SU-DHL-6 (cell line): ENCODE measurements at regions not wholly inside any gene's neighbourhood (a gene's known extent, or its start where the extent isn't known, plus 50 kb on each side); places are given as distances from the start of the nearest gene placed in this dataset.

Source experiments
- H2AFZ ChIP-seq: fragments of 200-600 bp; sonication (generic); 2 replicates; pipeline ENCODE4 v1.6.1; 2014; ENCODE audit warnings: low read depth, mild to moderate bottlenecking, moderate library complexity, mixed read lengths, antibody characterized with exemption, low read length; ENCODE audit not compliant: severe bottlenecking
- H3F3A ChIP-seq: fragments of 200-600 bp; shearing (Covaris generic); 2 replicates; pipeline ENCODE4 v1.6.0; 2016; ENCODE audit warnings: antibody characterized with exemption, mild to moderate bottlenecking; ENCODE audit not compliant: insufficient read depth
- H3K27ac ChIP-seq: fragments of 200-600 bp; sonication (generic); 2 replicates; pipeline ENCODE4 v1.5.1; 2016; ENCODE audit warnings: low read depth, mild to moderate bottlenecking, low read length, moderate library complexity, mixed read lengths
- H3K27me3 ChIP-seq: fragments of 200-600 bp; sonication (generic), shearing (Covaris generic); 2 replicates; pipeline ENCODE4 v1.6.0; 2014; ENCODE audit warnings: mild to moderate bottlenecking, low read length
- H3K36me3 ChIP-seq: fragments of 200-600 bp; sonication (generic); 2 replicates; pipeline ENCODE4 v1.6.1; 2014; ENCODE audit warnings: mild to moderate bottlenecking, low read length, mixed read lengths
- H3K4me2 ChIP-seq: fragments of 300-600, 200-600 bp; shearing (Covaris generic), sonication (generic); 2 replicates; pipeline ENCODE4 v1.6.0; 2014; ENCODE audit warnings: low read length, low read depth, mild to moderate bottlenecking; ENCODE audit not compliant: poor library complexity, severe bottlenecking
- H3K4me3 ChIP-seq: fragments of 200-600 bp; sonication (generic); 2 replicates; pipeline ENCODE4 v1.5.1; 2014; ENCODE audit warnings: antibody characterized with exemption, low read length, mild to moderate bottlenecking, mixed read lengths; ENCODE audit not compliant: insufficient read depth, poor library complexity, severe bottlenecking
- H3K79me2 ChIP-seq: fragments of 200-600 bp; sonication (generic); 2 replicates; pipeline ENCODE4 v1.6.1; 2014; ENCODE audit warnings: mild to moderate bottlenecking, low read length, moderate library complexity; ENCODE audit not compliant: insufficient read depth
- H3K9ac ChIP-seq: fragments of 200-600 bp; sonication (generic); 2 replicates; pipeline ENCODE4 v1.7.0; 2014; ENCODE audit warnings: mild to moderate bottlenecking, low read length
- H3K9me2 ChIP-seq: fragments of 200-600 bp; sonication (generic); replicated peaks from 2 replicates; pipeline ENCODE4 v1.6.1; 2014; ENCODE audit warnings: low read length; ENCODE audit not compliant: insufficient read depth
- H3K9me3 ChIP-seq: fragments of 200-600 bp; sonication (generic); 2 replicates; pipeline ENCODE4 v1.6.1; 2014; ENCODE audit warnings: low read length, mixed read lengths; ENCODE audit not compliant: insufficient read depth
- H4K20me1 ChIP-seq: fragments of 200-600 bp; sonication (generic); 2 replicates; pipeline ENCODE4 v1.6.1; 2014; ENCODE audit warnings: low read depth, mild to moderate bottlenecking, antibody characterized with exemption, low read length, moderate library complexity, mixed read lengths
- EZH2phosphoT487 ChIP-seq: fragments of 200-600 bp; sonication (generic), shearing (Covaris generic); conservative IDR thresholded peaks from 2 replicates; pipeline ENCODE4 v1.6.1; 2018; ENCODE audit warnings: mild to moderate bottlenecking, antibody characterized with exemption, low read length, moderate library complexity, mixed read lengths
- TF ChIP-seq, protein P1 (sequence below): fragments of 200-600 bp; sonication (generic); IDR thresholded peaks from one replicate; pipeline ENCODE4 v1.5.1; 2017; ENCODE audit warnings: antibody characterized with exemption, mild to moderate bottlenecking, low read length, moderate library complexity; ENCODE audit not compliant: insufficient read depth, poor library complexity, severe bottlenecking

DNA sequence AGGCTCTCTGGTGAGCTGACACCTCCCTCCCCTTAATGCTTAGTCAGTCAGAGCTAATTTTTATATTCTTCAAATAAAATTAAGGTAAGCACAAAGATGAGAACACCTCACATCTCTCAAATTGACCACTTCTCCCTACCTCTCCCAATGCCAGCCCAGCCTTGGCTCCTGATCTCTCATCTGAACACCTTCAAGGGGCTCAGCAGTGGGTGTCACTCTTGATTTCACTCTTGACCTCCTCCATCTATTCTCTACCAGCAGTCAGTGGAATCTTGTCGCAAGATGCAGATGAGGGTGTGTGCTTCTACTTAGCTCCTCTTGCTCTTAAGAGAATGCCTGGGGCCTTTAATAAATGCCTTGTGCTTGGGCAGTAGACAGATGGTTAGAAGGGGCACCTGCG, 309.0 kb upstream of the IRX3 start:
- no peaks in the 10 kb centered on the region for H3F3A ChIP-seq
- no peak overlapping the region for H3K27ac ChIP-seq
- no peaks in the 10 kb centered on the region for H4K20me1 ChIP-seq
- no peaks in the 10 kb centered on the region for H3K27me3 ChIP-seq
- no peaks in the 10 kb centered on the region for H3K36me3 ChIP-seq
- no peak overlapping the region for H3K9ac ChIP-seq
- H3K4me3 ChIP-seq, result no peak overlapping the region
- no peak overlapping the region for H2AFZ ChIP-seq
- H3K4me2 ChIP-seq, result no peak overlapping the region
- no peaks in the 10 kb centered on the region for H3K9me2 ChIP-seq
- TF ChIP-seq, protein P1, sequence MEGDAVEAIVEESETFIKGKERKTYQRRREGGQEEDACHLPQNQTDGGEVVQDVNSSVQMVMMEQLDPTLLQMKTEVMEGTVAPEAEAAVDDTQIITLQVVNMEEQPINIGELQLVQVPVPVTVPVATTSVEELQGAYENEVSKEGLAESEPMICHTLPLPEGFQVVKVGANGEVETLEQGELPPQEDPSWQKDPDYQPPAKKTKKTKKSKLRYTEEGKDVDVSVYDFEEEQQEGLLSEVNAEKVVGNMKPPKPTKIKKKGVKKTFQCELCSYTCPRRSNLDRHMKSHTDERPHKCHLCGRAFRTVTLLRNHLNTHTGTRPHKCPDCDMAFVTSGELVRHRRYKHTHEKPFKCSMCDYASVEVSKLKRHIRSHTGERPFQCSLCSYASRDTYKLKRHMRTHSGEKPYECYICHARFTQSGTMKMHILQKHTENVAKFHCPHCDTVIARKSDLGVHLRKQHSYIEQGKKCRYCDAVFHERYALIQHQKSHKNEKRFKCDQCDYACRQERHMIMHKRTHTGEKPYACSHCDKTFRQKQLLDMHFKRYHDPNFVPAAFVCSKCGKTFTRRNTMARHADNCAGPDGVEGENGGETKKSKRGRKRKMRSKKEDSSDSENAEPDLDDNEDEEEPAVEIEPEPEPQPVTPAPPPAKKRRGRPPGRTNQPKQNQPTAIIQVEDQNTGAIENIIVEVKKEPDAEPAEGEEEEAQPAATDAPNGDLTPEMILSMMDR, result no peak
- TF ChIP-seq EZH2phosphoT487, result no peak
- no peaks in the 10 kb centered on the region for H3K9me3 ChIP-seq
- H3K79me2 ChIP-seq, result no peaks in the 10 kb centered on the region

DNA sequence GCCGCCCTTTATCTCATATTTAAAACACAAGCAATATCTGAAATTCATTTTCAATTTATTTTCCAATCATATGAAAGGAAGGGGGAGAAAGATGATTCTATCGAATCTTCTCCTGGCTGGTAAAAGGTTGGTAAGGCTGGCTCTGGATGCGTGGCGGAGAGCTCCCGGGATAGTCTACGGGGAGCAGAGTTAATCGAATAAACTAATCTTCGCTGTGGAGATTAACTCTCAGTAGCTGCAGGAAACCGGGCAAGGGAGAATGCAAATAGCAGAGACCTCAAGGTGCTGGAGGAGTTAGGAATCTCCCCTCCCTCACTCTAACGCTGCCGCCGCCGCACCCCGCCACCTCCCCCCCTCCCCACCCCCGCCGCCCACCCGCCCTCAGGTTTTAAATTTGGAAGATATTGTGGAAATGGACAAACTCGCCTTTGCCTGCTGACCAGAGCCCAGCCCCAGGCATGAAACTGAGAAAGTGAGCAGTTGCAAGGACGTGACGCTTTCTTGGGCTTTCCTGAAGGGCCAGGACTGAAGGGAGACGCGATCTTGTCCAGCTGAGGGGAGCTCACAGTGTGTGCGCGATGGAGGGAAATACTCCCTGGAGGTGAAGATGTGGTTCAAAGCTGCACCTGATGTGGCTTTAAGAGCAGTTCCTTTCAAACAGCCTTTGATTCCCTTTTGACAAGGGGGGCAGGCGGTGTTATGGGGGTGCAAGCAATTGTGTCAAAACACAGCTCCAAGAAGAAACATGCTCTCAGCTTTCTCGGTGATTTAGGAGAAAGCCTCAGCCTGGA, 308.2 kb upstream of the IRX3 start:
- TF ChIP-seq EZH2phosphoT487, result no peak
- TF ChIP-seq, protein P1, result no peak
- H3K79me2 ChIP-seq, result no peaks in the 10 kb centered on the region
- H4K20me1 ChIP-seq, result no peaks in the 10 kb centered on the region
- H3K9me2 ChIP-seq, result no peaks in the 10 kb centered on the region
- H3K27me3 ChIP-seq, result no peaks in the 10 kb centered on the region
- no peak overlapping the region for H3K9ac ChIP-seq
- H2AFZ ChIP-seq, result no peak overlapping the region
- no peak overlapping the region for H3K27ac ChIP-seq
- H3F3A ChIP-seq, result no peaks in the 10 kb centered on the region
- H3K36me3 ChIP-seq, result no peaks in the 10 kb centered on the region
- no peaks in the 10 kb centered on the region for H3K9me3 ChIP-seq
- H3K4me3 ChIP-seq, result no peak overlapping the region
- H3K4me2 ChIP-seq, result no peak overlapping the region

- H3K4me2 ChIP-seq, result no peak overlapping the region
Measured at GRCh38 chr16:54591816-54592246, 305.2 kb upstream of the IRX3 start.

More at GRCh38 chr16:54591816-54592246, 305.2 kb upstream of the IRX3 start:
- H3K36me3 ChIP-seq, result no peaks in the 10 kb centered on the region
- H3K4me3 ChIP-seq, result no peak overlapping the region
- no peaks in the 10 kb centered on the region for H4K20me1 ChIP-seq
- TF ChIP-seq, protein P1, result no peak
- TF ChIP-seq EZH2phosphoT487, result no peak
- no peaks in the 10 kb centered on the region for H3K9me2 ChIP-seq
- H3K79me2 ChIP-seq, result no peaks in the 10 kb centered on the region
- no peaks in the 10 kb centered on the region for H3F3A ChIP-seq
- no peak overlapping the region for H2AFZ ChIP-seq
- no peaks in the 10 kb centered on the region for H3K27me3 ChIP-seq
- H3K9ac ChIP-seq, result no peak overlapping the region
- H3K9me3 ChIP-seq, result no peaks in the 10 kb centered on the region
- H3K27ac ChIP-seq, result no peak overlapping the region
